PC-3 (cell line): ENCODE measurements at regions not wholly inside any gene's neighbourhood (a gene's known extent, or its start where the extent isn't known, plus 50 kb on each side); places are given as distances from the start of the nearest gene placed in this dataset.
A peak's percentile ranks its signal among the peaks of the same experiment; 100 is the strongest.

ENCODE experiments used
- ATAC-seq: fragments of 200-7000 bp; cut with Tn5 transposase; 2 replicates; pipeline ENCODE4 v1.9.1; 2020; ENCODE audit warnings: mild to moderate bottlenecking, moderate library complexity
- BruUV-seq: library from RNA; stranded (reverse); fragments of 400-500 nt; replicated peaks from 2 replicates; lab custom pipeline; 2021; lab: Mats Ljungman, UMichigan
- CTCF ChIA-PET: fragments of 300-600 bp; sonication (Branson Sonifier 250); formaldehyde crosslinking; loops from one replicate; lab custom pipeline; 2022; ENCODE audit warnings: antibody characterized with exemption; lab: Charles Lee
- POLR2A ChIA-PET: fragments of 300-600 bp; sonication (Branson Sonifier 250); formaldehyde crosslinking; loops from one replicate; lab custom pipeline; 2022; ENCODE audit warnings: antibody characterized with exemption; ENCODE audit not compliant: unreplicated experiment; lab: Charles Lee
- DNase-seq: peaks from one replicate; pipeline ENCODE4 v3.0.0-alpha.2; 2015
- H2AFZ ChIP-seq: fragments of 300-600 bp; sonication (generic); 2 replicates; pipeline ENCODE4 v1.6.0; 2016; ENCODE audit warnings: antibody characterized with exemption, low read length
- H3F3A ChIP-seq: fragments of 300-600 bp; sonication (generic); one replicate; pipeline ENCODE4 v1.6.0; 2017; ENCODE audit warnings: antibody characterized with exemption, low read length, control low read depth, mild to moderate bottlenecking; ENCODE audit not compliant: unreplicated experiment
- H3K27ac ChIP-seq: fragments of 300-600 bp; sonication (generic); 2 replicates; pipeline ENCODE4 v1.5.1; 2016; ENCODE audit warnings: mild to moderate bottlenecking, low read length
- H3K27me3 ChIP-seq: fragments of 300-600 bp; sonication (generic); 2 replicates; pipeline ENCODE4 v1.6.1; 2016; ENCODE audit warnings: low read length, mixed read lengths
- H3K36me3 ChIP-seq: fragments of 300-600 bp; sonication (generic); 2 replicates; pipeline ENCODE4 v1.6.1; 2016; ENCODE audit warnings: low read depth, mixed run types, low read length, mixed read lengths
- H3K4me1 ChIP-seq: fragments of 300-600 bp; sonication (generic); 2 replicates; pipeline ENCODE4 v1.5.1; 2016; ENCODE audit warnings: low read length; ENCODE audit not compliant: insufficient read depth
- H3K4me2 ChIP-seq: fragments of 300-600 bp; sonication (generic); 2 replicates; pipeline ENCODE4 v1.6.0; 2016; ENCODE audit warnings: low read length
- H3K4me3 ChIP-seq: fragments of 300-600 bp; sonication (generic); 2 replicates; pipeline ENCODE4 v1.5.1; 2016; ENCODE audit warnings: mild to moderate bottlenecking, low read length, mixed read lengths
- H3K79me2 ChIP-seq: fragments of 300-600 bp; sonication (generic); 2 replicates; pipeline ENCODE4 v1.6.1; 2017; ENCODE audit warnings: low read length, mixed read lengths
- H3K9ac ChIP-seq: fragments of 300-600 bp; sonication (generic); 2 replicates; pipeline ENCODE4 v1.6.0; 2016; ENCODE audit warnings: mild to moderate bottlenecking, low read length
- H3K9me2 ChIP-seq: fragments of 300-600 bp; sonication (generic); replicated peaks from 2 replicates; pipeline ENCODE4 v1.6.1; 2016; ENCODE audit warnings: mixed run types, low read length, mixed read lengths
- H3K9me3 ChIP-seq: fragments of 300-600 bp; sonication (generic); 2 replicates; pipeline ENCODE4 v1.6.1; 2016; ENCODE audit warnings: low read length, mixed read lengths
- H4K20me1 ChIP-seq: fragments of 300-600 bp; sonication (generic); 2 replicates; pipeline ENCODE4 v1.6.1; 2016; ENCODE audit warnings: low read length, mixed read lengths
- CTCF ChIP-seq: fragments of 300-600 bp; sonication (generic); conservative IDR thresholded peaks from 2 replicates; pipeline ENCODE4 v1.5.1; 2017; ENCODE audit warnings: antibody characterized with exemption, low read depth, mild to moderate bottlenecking, low read length
- EZH2 ChIP-seq: fragments of 300-600 bp; sonication (generic); IDR thresholded peaks from one replicate; pipeline ENCODE4 v1.6.1; 2017; ENCODE audit warnings: antibody characterized with exemption, mild to moderate bottlenecking, low read length; ENCODE audit not compliant: unreplicated experiment
- EZH2phosphoT487 ChIP-seq: fragments of 300-600 bp; sonication (generic); IDR thresholded peaks from 2 replicates; pipeline ENCODE4 v1.6.1; 2018; ENCODE audit warnings: mild to moderate bottlenecking, antibody characterized with exemption, low read length, borderline replicate concordance
- intact Hi-C: fragments of 100-400 bp; cut with micrococcal nuclease; formaldehyde crosslinking; loops from 2 replicates; pipeline ENCODE4 v1.9.0; 2023

DNA sequence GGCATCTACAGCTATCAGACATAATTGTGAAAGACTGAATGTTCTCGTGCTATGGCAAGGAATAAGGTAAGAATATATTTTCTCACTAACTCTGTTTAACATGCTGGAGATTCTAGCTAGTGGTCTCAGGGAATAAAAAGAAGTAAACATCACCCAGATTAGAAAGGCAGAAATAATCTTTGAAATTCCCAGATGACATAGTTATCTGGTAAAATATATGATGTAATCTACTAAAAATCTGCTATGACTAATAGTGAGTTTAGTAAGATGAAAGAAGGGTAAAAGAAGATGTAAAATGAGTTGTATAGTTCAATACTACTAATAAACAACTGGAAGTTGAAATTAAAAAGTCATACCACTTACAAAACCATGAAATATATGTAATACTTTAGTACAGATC, 134.2 kb downstream of the DSC3 start:
- no TSS peak for BruUV-seq
- no peaks in the 10 kb centered on the region for H3K27me3 ChIP-seq
- H3K4me3 ChIP-seq, result no peak overlapping the region
- H3F3A ChIP-seq, result no peaks in the 10 kb centered on the region
- no peak overlapping the region for H3K27ac ChIP-seq
- H2AFZ ChIP-seq, result no peak overlapping the region
- H3K79me2 ChIP-seq, result no peaks in the 10 kb centered on the region
- no peak overlapping the region for H3K4me2 ChIP-seq
- no peak for TF ChIP-seq EZH2phosphoT487
- TF ChIP-seq CTCF, result no peak
- no peak for TF ChIP-seq EZH2
- ChIA-PET POLR2A (no interaction called here), CTCF (no interaction called here)
- H3K9ac ChIP-seq, result no peak overlapping the region
- no peaks in the 10 kb centered on the region for H3K9me3 ChIP-seq
- H3K4me1 ChIP-seq, result peaks cover 6% of the 10 kb centered on the region
- H3K36me3 ChIP-seq, result no peaks in the 10 kb centered on the region
- DNase-seq (peak; percentile 18), ATAC-seq (no peak)
- H4K20me1 ChIP-seq, result no peaks in the 10 kb centered on the region
- no peaks in the 10 kb centered on the region for H3K9me2 ChIP-seq
- intact Hi-C loops, result no loop called here

GRCh38 chr18:30903566-30903965, 139.0 kb downstream of the DSC3 start:
- Histone ChIP-seq H3K9me2 (no peaks in the 10 kb centered on the region), H2AFZ (no peak overlapping the region), H3K4me2 (no peak overlapping the region), H3K79me2 (no peaks in the 10 kb centered on the region), H3F3A (no peaks in the 10 kb centered on the region), H3K4me3 (no peak overlapping the region), H3K27me3 (no peaks in the 10 kb centered on the region), H3K9ac (no peak overlapping the region), H3K36me3 (no peaks in the 10 kb centered on the region), H4K20me1 (no peaks in the 10 kb centered on the region), H3K27ac (no peak overlapping the region), H3K9me3 (no peaks in the 10 kb centered on the region), H3K4me1 (peaks cover 6% of the 10 kb centered on the region)
- CTCF ChIA-PET, result interaction anchor here (1.1 kb wide), 1 partner anchor 14 kb away, joined by 6 read pairs; no protein-coding TSS in a partner anchor
- intact Hi-C loops, result no loop called here
- no TSS peak for BruUV-seq
- ATAC-seq, result peak; percentile 100
- POLR2A ChIA-PET, result no interaction called here
- TF ChIP-seq EZH2 (no peak), CTCF (no peak), EZH2phosphoT487 (no peak)
- peak; percentile 93 for DNase-seq

DNA sequence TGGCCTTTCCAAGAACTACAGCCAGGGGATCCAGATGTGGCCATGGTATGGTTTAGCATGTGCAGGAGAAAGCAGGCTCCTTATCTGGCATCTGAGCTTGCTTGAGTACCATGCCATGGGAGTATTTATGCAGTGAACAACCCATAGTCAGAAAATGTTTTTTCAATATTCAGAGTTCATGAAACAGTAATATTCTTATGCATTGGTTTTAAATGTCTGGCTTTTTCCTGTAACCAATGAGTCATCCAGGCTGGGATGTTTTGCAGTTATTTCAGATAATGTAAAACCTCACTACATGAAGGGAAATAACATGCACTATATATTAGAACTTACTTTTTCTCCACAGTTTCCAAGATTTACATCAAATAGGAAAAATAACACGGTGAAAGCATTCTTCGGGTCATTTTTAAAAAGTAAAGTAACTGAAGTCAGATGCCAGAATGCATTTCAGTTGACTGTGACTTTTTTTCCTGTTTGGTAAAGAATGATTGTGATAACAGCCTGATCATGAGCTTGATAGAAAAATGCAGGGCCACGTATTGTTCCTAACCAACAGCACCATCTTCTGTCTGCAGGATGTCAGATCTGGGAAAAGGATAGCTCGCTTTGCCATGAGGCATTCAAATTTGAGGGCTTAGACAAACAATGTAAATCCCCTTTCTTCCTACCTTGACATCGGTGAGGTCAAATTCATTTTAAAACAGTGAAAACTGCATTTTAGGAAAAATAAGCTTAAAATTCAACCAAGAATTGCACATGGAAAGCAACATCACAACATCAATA, 152.8 kb downstream of the DSC3 start:
- no TSS peak for BruUV-seq
- intact Hi-C loops, result loop anchor here (1.0 to 10.0 kb wide), 5 partner anchors 305 to 1015 kb away; no protein-coding TSS in a partner anchor
- peak; percentile 77 for ATAC-seq
- Histone ChIP-seq H3K27ac (no peak overlapping the region), H3K9ac (no peak overlapping the region), H3K9me3 (no peaks in the 10 kb centered on the region), H4K20me1 (no peaks in the 10 kb centered on the region), H3K4me2 (no peak overlapping the region), H3K9me2 (no peaks in the 10 kb centered on the region), H3K27me3 (peaks cover 6% of the 10 kb centered on the region; the same call in 1 of the 2 replicates), H3K79me2 (no peaks in the 10 kb centered on the region), H3K4me1 (0 out of 2 replicates have a peak, but pooled peaks cover 4% of the 10 kb centered on the region), H3K36me3 (no peaks in the 10 kb centered on the region), H3F3A (no peaks in the 10 kb centered on the region), H2AFZ (no peak overlapping the region), H3K4me3 (no peak overlapping the region)
- ChIA-PET CTCF (interaction anchor here (0.5 to 1.2 kb wide), 10 partner anchors 14 to 1273 kb away, joined by 3 to 14 read pairs (median 5); no protein-coding TSS in a partner anchor), POLR2A (no interaction called here)
- TF ChIP-seq EZH2phosphoT487 (no peak), CTCF (peak; percentile 76)
- DNase-seq, result peak; percentile 60
